T-helper 17 cell (primary cell): ENCODE measurements at regions not wholly inside any gene's neighbourhood (a gene's known extent, or its start where the extent isn't known, plus 50 kb on each side); places are given as distances from the start of the nearest gene placed in this dataset.

Experiments used
- ATAC-seq: fragments of 150-1000 bp; cut with Tn5 transposase; 2 replicates; pipeline ENCODE4 v1.10.0; 2021; ENCODE audit warnings: mild to moderate bottlenecking, moderate library complexity
- DNase-seq, 3 donors: peaks; one replicate each; pipeline versions ENCODE4 v3.0.0 to v3.0.0-alpha.2; 2020 to 2021
- H3K9me3 ChIP-seq: one replicate; pipeline ENCODE4 v1.7.0; 2013; ENCODE audit warnings: low read length, mild to moderate bottlenecking; ENCODE audit not compliant: control insufficient read depth, poor library complexity, severe bottlenecking
- H3K27ac Mint-ChIP-seq: one replicate; pipeline ENCODE4 v1.8.0; 2022; ENCODE audit warnings: mild to moderate bottlenecking, moderate library complexity, mixed read lengths
- H3K27me3 Mint-ChIP-seq: one replicate; pipeline ENCODE4 v1.8.0; 2022; ENCODE audit warnings: mixed read lengths
- H3K36me3 Mint-ChIP-seq: one replicate; pipeline ENCODE4 v1.8.0; 2022; ENCODE audit warnings: low read depth, mixed read lengths
- H3K4me1 Mint-ChIP-seq: one replicate; pipeline ENCODE4 v1.8.0; 2022; ENCODE audit warnings: mild to moderate bottlenecking, mixed read lengths
- H3K4me3 Mint-ChIP-seq: one replicate; pipeline ENCODE4 v1.8.0; 2022; ENCODE audit warnings: mild to moderate bottlenecking, moderate library complexity, mixed read lengths

DNA sequence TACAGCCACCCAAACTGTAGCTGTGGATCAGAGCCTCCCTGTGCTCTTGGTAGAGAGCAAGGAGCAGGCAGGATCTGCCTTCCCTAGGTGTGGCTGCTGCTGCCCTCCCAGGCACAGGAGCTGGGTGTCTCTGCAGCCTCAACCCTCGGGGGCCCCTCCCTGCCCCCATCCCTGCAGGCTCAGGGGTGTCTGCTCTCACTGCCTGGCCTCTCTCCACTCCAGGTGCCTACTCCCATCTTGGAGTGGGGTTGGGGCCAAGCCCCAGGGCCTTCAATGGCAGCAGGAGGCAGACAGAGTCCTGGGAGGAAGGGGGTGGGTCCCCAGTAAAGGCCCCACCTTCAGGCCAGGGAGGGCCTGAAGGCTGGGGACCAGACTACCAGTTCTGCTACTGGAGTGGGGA lies 189.7 kb upstream of the OSR1 start:
- peaks cover 12% of the 10 kb centered on the region for H3K27me3 Mint-ChIP-seq
- no peak overlapping the region for H3K4me3 Mint-ChIP-seq
- ATAC-seq = no peak
- H3K36me3 Mint-ChIP-seq = no peaks in the 10 kb centered on the region
- no peaks in the 10 kb centered on the region for H3K4me1 Mint-ChIP-seq
- H3K9me3 ChIP-seq = no peaks in the 10 kb centered on the region
- no peak overlapping the region for H3K27ac Mint-ChIP-seq
- DNase-seq = no peak

DNA sequence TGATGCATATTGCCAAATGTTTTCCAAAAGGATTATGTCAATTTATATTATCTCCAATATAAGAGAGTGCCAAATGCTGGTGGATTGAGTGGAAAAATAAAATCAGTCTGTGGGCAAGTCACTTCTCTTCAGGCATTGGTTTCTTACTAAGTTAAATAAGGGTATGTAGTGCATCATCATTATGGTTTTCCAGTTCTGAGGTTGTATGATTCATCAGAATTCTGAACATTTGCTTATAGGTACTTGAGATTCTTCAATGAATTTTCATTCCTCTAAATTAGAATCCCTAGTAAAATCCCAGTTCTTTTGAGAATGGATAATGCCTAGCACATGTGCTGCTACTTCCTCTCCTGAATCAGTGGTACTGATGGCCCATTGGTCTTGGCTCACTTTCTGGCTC lies 188.9 kb upstream of the OSR1 start:
- DNase-seq (no peak), ATAC-seq (no peak)
- Mint-ChIP-seq H3K27ac (no peak overlapping the region), H3K36me3 (no peaks in the 10 kb centered on the region), H3K27me3 (peaks cover 12% of the 10 kb centered on the region), H3K4me3 (no peak overlapping the region), H3K4me1 (no peaks in the 10 kb centered on the region)
- no peaks in the 10 kb centered on the region for H3K9me3 ChIP-seq

DNA sequence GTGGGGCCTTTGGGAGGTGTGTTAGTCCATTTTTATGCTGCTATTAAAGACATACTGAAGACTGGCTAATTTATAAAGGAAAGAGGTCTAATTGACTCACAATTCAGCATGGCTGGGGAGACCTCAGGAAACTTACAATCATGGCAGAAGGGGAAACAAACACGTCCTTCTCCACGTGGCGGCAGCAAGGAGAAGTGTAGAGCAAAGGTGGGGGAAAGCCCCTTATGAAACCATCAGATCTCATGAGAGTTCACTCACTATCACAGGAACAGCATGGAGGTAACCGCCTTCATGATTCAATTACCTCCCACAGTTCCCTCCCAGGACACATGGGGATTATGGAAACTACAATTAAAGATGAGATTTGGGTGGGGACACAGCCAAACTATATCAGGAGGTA lies 187.1 kb upstream of the OSR1 start:
- no peak overlapping the region for H3K4me3 Mint-ChIP-seq
- no peak overlapping the region for H3K27ac Mint-ChIP-seq
- ATAC-seq = no peak
- H3K9me3 ChIP-seq = no peaks in the 10 kb centered on the region
- peaks cover 5% of the 10 kb centered on the region for H3K27me3 Mint-ChIP-seq
- peaks cover 3% of the 10 kb centered on the region for H3K4me1 Mint-ChIP-seq
- H3K36me3 Mint-ChIP-seq = no peaks in the 10 kb centered on the region
- no peak for DNase-seq

- DNase-seq (no peak), ATAC-seq (no peak)
- Mint-ChIP-seq H3K27ac (no peak overlapping the region), H3K4me3 (no peak overlapping the region), H3K4me1 (peaks cover 3% of the 10 kb centered on the region), H3K27me3 (no peaks in the 10 kb centered on the region), H3K36me3 (no peaks in the 10 kb centered on the region)
- H3K9me3 ChIP-seq = no peaks in the 10 kb centered on the region
These were observed 185.4 kb upstream of the OSR1 start for GRCh38 chr2:19543663-19544383.

DNA sequence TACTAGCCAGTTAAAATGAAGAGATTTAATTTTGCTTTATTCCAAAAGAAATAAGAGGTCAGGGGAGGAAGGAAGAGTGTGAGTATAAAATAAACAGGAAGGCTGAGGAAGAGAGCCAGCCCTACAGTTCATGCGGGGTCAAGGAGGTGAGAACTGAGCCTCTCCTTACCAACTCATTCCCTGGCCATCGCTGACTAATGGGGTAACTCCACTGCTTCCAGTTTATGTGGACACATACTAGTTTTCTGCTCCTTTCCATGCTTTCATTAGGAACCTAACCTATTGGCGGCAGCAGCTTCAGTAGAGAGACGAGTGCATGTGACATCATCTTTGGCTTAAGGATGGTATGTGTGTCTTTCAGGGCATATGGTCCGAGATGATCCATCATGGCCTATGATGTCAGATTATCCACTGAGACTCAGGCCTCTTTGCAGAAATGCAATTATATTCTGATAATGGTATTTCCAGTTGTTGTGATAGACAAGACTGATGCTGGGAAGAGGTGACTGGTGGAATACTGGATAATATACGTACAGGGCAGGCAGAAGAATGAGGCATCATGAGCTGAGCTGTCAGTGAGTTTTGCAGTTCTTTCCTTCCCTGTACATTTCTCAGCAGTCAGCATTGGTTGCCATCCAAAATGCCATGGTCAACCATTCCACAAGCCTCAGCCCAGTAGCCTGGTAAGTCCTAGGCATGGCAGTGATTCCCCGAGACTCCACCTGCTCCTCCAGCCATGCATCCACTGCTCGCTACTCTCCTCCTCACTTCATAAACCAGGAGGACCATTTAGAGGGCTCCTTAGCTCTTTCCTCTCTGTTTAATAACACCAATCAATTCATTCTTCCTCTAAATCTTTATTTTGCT lies 184.6 kb upstream of the OSR1 start:
- H3K9me3 ChIP-seq = no peaks in the 10 kb centered on the region
- H3K4me3 Mint-ChIP-seq = no peak overlapping the region
- ATAC-seq (no peak), DNase-seq (no peak)
- peaks cover 3% of the 10 kb centered on the region for H3K4me1 Mint-ChIP-seq
- H3K27me3 Mint-ChIP-seq = no peaks in the 10 kb centered on the region
- no peak overlapping the region for H3K27ac Mint-ChIP-seq
- H3K36me3 Mint-ChIP-seq = no peaks in the 10 kb centered on the region

DNA sequence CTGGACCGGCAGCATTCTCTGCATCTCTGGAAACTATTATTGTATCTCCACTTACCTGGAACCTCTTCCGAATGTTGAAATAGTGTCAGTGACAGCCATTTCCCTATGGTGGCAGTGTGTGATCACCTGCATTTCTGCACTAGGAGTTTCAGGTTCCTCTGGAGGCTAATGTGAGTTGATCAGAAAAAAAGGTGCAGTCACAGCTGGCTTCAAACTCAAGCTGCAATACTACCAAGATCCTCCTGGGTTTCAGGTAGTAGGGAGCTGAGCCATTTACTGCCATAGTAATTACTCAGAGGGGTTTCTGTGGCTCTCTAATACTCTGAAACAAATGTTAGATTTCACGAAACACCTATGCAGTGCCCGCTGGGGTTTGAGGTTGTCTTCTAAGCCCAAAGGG lies 183.5 kb upstream of the OSR1 start:
- no peak for ATAC-seq
- no peaks in the 10 kb centered on the region for H3K27me3 Mint-ChIP-seq
- H3K36me3 Mint-ChIP-seq = no peaks in the 10 kb centered on the region
- no peak for DNase-seq
- H3K27ac Mint-ChIP-seq = no peak overlapping the region
- H3K4me3 Mint-ChIP-seq = no peak overlapping the region
- H3K4me1 Mint-ChIP-seq = peaks cover 3% of the 10 kb centered on the region
- no peaks in the 10 kb centered on the region for H3K9me3 ChIP-seq

DNA sequence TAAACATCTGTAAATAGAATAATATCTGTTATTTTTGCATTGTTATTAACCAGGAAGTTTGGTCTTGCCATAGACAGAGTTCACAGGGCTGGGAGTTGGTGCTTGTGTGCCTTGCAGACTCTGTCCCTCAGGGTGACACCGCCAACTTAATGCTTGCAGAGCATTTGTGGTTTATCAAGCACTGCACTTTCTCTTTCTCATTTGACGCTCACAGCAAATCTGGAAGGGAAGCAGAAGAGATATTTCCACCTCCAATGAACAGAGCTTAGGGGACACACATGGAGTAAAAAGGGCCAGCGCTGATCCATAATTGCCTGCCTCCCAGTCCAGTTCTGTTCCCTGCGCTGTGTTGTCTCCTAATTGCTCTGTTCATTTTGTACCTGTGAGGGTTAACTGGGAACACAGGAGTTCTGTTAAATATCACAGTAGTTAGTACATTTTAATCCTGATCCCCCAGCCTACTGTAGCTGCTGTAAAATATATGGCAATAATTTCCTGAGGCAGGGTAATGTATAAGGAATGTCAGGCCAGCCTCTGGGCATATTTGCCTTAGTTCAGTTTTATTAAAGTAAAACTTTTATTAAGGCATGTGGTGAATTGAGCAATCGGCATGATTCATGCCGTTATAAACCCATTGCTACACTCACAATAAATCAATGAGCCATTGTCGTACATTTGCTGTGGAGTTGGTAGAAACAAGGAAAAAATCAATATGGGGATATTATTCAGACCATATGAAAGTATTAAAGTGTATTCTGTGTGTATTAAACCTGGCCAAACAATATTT lies 182.5 kb upstream of the OSR1 start:
- Mint-ChIP-seq H3K4me3 (no peak overlapping the region), H3K27me3 (no peaks in the 10 kb centered on the region), H3K27ac (no peak overlapping the region), H3K4me1 (peaks cover 3% of the 10 kb centered on the region), H3K36me3 (no peaks in the 10 kb centered on the region)
- ATAC-seq (no peak), DNase-seq (no peak)
- no peaks in the 10 kb centered on the region for H3K9me3 ChIP-seq

- H3K27ac Mint-ChIP-seq = no peak overlapping the region
- ATAC-seq (no peak), DNase-seq (no peak)
- H3K9me3 ChIP-seq = no peaks in the 10 kb centered on the region
- H3K36me3 Mint-ChIP-seq = no peaks in the 10 kb centered on the region
- H3K4me3 Mint-ChIP-seq = no peak overlapping the region
- H3K27me3 Mint-ChIP-seq = no peaks in the 10 kb centered on the region
- peaks cover 3% of the 10 kb centered on the region for H3K4me1 Mint-ChIP-seq
These were observed 180.1 kb upstream of the OSR1 start for GRCh38 chr2:19538411-19538963.

DNA sequence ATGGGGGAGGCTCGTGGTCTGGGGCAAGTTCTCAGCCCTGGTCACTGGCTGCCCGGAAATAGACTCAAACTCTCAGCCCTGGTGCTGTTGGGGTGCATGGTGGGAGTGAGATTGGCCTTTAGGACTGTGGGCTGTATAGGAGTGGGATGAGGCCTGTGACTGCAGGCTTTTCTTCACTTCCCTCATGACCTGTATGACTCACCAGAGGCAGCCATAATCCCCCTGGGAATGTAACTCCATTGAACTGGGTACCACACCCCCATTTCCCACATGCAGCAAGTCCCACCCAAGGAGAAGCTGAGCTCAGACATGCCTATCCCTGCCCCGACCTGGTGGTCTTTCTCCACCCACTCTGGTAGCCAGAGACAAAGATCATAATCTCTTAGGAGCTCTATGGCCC lies 177.7 kb upstream of the OSR1 start:
- peaks cover 3% of the 10 kb centered on the region for H3K4me1 Mint-ChIP-seq
- no peak overlapping the region for H3K4me3 Mint-ChIP-seq
- H3K36me3 Mint-ChIP-seq = no peaks in the 10 kb centered on the region
- H3K27ac Mint-ChIP-seq = no peak overlapping the region
- no peaks in the 10 kb centered on the region for H3K9me3 ChIP-seq
- H3K27me3 Mint-ChIP-seq = peaks cover 12% of the 10 kb centered on the region
- DNase-seq (no peak), ATAC-seq (no peak)

- no peaks in the 10 kb centered on the region for H3K9me3 ChIP-seq
- Mint-ChIP-seq H3K36me3 (no peaks in the 10 kb centered on the region), H3K27me3 (peaks cover 30% of the 10 kb centered on the region), H3K4me1 (no peaks in the 10 kb centered on the region), H3K27ac (no peak overlapping the region), H3K4me3 (no peak overlapping the region)
- DNase-seq (no peak), ATAC-seq (no peak)
These were observed 174.2 kb upstream of the OSR1 start for GRCh38 chr2:19532547-19533196.

- H3K27me3 Mint-ChIP-seq = peaks cover 31% of the 10 kb centered on the region
- no peak for ATAC-seq
These were observed 171.3 kb upstream of the OSR1 start for GRCh38 chr2:19529677-19530076.

GRCh38 chr2:19527771-19528170 lies 169.3 kb upstream of the OSR1 start:
- H3K4me3 Mint-ChIP-seq = no peak overlapping the region
- no peaks in the 10 kb centered on the region for H3K4me1 Mint-ChIP-seq
- no peak overlapping the region for H3K27ac Mint-ChIP-seq
- no peak for DNase-seq
- H3K36me3 Mint-ChIP-seq = no peaks in the 10 kb centered on the region
- H3K9me3 ChIP-seq = no peaks in the 10 kb centered on the region
- peaks cover 48% of the 10 kb centered on the region for H3K27me3 Mint-ChIP-seq
- ATAC-seq = no peak

More at GRCh38 chr2:19529677-19530076, 171.3 kb upstream of the OSR1 start:
- DNase-seq = no peak
- no peaks in the 10 kb centered on the region for H3K9me3 ChIP-seq
- Mint-ChIP-seq H3K4me1 (no peaks in the 10 kb centered on the region), H3K36me3 (no peaks in the 10 kb centered on the region), H3K4me3 (no peak overlapping the region), H3K27ac (no peak overlapping the region)

- DNase-seq (no peak), ATAC-seq (no peak)
- H3K36me3 Mint-ChIP-seq = no peaks in the 10 kb centered on the region
- H3K27ac Mint-ChIP-seq = no peak overlapping the region
- no peaks in the 10 kb centered on the region for H3K4me1 Mint-ChIP-seq
- H3K27me3 Mint-ChIP-seq = peaks cover 38% of the 10 kb centered on the region
- H3K4me3 Mint-ChIP-seq = no peak overlapping the region
- H3K9me3 ChIP-seq = no peaks in the 10 kb centered on the region
These were observed 166.9 kb upstream of the OSR1 start for GRCh38 chr2:19525313-19525712.
